NCI-H2171 (cell line): ENCODE measurements at regions not wholly inside any gene's neighbourhood (a gene's known extent, or its start where the extent isn't known, plus 50 kb on each side); places are given as distances from the start of the nearest gene placed in this dataset.

Experiments used
- DNase-seq: peaks from one replicate; lab custom pipeline; 2025; lab: John Stamatoyannopoulos, UW

GRCh38 chr2:215691346-215691745 lies 255.5 kb upstream of the FN1 start:
- no peak for DNase-seq

DNA sequence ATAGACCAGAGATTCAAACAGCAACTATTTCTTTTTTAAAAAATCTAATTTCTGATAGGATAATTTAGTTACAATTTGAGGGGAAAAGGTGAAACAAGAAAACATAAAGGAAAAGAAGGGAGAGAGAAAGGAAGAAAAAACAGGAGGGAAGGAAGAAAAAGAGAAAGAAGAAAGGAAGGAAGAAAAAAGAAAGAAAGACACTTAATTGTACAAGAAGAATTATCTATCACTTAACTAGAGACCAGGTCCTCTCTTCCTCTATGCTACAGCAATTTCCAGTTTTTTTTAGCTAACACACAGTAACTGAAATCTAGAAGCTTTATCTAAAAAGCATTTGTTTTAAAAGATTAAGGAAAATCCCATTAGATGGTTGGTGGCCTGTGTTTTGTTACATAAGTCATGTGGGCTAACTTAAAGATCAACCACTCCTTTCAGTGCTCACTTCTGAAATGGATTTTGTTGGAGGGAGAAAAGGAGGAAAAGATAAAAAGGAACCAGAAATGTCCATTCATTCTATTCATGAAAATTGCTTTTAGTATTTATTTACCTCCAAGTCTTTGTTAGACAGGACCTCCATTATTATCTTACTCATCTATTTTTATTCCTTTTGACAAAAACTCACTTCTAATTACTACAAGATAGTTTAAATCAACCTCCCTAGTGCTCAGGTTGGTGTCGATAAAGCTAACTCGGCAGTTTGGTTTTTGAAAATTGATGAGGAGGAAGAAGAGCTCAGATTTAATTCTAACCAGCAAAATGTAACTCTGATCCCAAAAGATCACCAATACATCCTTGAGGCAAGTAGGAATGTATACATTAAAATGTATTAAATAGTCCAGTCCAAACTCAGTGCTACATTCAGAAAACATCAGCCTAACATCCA lies 251.5 kb upstream of the FN1 start:
- no peak for DNase-seq

- no peak for DNase-seq
Measured at GRCh38 chr2:215685238-215685990, 249.5 kb upstream of the FN1 start.

DNA sequence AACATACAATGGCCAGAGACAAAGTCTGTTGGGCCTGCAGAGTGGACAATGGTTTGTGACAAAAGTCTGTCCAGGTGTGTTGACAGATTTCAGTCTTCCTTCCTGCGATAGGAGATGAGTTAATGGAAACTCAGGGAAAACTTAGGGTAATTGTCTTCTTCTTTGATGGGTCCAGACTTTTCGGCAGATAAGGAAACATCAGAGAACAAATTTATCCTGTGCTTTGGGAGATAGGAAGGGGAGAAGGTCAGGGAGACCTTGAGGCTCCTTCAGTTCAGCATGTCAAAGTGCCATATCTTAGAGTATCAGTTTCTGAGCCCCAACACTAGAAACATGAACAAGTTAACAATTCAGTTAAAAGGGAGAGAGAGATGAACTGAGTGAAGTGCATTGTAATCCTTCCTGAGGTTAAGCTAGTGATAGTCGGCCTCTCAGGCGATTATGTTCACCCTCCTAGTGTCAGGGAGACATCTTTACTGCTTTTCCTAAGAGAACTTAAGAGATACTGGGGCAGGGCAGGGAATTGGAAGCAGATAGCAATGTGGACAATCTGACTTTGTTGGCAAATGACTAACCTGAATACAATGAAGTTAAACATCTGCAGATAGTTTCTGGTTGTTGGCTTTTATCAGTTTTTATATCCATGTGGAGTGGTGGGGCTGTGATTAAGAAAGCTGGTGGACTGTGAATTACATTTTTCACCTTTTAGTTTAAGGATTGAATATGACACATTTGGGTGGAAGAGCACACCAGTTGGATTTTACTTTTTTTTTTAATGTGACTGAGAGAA lies 248.8 kb upstream of the FN1 start:
- no peak for DNase-seq

DNA sequence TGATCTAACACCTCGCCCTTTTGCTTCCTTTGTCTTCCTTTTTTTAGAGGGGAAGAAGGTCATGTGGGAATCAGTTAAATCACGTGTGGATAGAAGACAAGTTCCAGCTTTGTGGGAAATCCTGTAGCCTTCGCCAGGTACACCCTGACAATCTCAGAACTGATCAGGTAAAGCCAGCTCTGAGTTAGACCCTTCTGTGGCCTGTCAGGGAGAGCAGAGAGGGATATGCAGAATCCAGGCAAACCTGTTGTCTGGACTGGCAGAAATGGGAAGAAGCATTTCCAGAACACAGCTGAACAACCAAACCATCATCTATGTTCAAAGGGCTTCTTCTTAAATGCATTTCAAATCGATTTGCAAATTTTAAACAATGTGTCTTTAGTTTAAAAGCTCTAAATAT lies 247.4 kb upstream of the FN1 start:
- no peak for DNase-seq

GRCh38 chr2:215681799-215682596 lies 246.1 kb upstream of the FN1 start:
- DNase-seq = no peak

GRCh38 chr2:215680605-215681598 lies 245.0 kb upstream of the FN1 start:
- DNase-seq = no peak

DNA sequence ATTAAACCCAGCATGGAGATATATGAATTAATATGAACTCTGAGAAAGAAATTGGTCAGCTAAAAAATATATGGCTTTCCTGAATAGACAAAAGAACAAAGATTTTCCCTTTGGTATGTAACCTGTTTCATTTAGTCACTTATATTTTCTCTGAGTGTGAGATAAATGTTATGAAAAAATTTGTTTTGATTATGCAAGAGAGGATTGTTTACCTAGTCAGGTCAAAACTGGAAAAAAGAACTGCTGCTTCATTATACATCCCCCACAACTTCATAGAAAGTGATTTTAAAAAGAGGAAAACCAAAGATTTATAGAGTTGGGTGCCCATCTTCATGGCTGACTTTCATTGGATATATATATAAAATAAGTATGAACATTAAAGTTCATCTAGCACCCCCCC lies 242.2 kb upstream of the FN1 start:
- no peak for DNase-seq

GRCh38 chr2:215677481-215677880 lies 241.6 kb upstream of the FN1 start:
- no peak for DNase-seq

- DNase-seq = no peak
Measured at GRCh38 chr2:215672406-215672805, 236.5 kb upstream of the FN1 start.

GRCh38 chr2:215671691-215672090 lies 235.8 kb upstream of the FN1 start:
- DNase-seq = no peak

DNA sequence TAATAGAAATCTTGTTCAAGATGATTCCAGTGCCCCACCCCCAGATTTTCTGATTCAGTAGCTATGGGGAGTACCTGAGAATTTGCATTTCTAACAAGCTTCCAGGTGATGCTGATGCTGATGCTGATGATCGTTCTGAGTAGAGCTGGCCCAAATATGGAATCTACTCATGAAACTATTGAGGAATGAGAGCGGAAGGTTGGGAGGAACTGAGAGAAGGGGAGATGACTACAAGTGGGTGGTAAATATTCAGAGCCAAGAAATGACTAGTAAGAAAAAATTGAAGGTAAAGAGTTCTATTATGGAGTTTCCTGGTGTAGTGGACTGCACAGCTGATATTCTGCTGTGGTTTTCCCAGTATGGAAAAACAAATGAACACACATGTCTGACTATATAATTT lies 235.4 kb upstream of the FN1 start:
- no peak for DNase-seq

GRCh38 chr2:215670396-215670795 lies 234.5 kb upstream of the FN1 start:
- DNase-seq = no peak

GRCh38 chr2:215668378-215668775 lies 232.5 kb upstream of the FN1 start:
- DNase-seq = no peak

DNA sequence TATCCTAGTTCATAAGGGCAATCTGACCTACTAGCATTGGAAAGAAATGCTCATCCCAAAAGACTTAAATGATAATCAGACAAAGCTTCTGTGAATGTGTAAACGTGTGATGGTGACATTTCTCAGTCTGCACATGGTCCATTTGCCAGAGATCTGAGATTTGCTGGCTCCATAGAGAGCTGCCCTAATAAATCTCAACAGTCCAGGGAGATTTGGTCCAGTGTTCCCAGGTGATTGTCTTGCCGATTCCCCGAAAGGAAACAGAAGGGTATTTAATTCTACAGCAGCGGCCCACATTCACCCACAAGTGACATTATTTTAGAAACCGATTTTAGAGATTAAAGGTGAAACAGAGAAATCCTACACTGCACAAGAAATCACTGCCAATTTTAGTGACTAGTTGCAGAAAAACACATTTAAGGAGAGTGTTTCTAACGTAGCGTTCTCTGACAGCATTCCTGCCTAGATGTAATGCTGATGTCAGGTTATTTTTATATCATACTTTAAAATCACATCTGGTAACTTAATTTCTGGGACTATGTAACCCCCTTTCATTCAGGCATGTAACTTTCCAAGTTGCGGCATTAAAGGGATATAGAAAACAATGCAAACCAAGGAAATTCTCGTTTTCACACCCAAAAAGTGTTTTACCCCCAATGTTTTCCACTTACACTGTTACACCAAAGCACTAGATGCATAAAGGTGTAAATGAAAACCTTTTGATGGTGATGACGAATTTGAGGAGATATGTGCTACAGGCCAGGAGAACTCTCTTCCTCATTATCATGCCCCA lies 231.9 kb upstream of the FN1 start:
- DNase-seq = no peak

GRCh38 chr2:215664847-215665525 lies 229.1 kb upstream of the FN1 start:
- DNase-seq = no peak

DNA sequence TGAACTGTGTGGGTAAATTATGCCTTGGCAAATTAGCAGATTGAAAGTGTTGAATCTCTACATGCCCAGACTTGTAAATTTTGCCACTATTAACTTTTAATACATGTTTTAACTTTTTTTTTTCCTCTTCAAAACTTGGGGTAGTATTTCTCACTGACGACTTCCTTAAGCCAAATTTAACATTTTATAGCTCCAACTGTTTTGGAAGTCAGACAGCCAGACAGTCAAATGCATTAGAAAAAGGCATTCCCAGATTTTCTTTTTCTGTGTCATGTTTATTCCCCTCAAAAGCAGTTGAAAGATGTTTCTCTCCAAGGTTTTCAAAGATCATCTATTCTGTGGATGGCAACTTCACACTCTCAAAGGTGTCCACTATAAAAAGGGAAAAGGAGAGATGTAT lies 226.8 kb upstream of the FN1 start:
- no peak for DNase-seq

DNA sequence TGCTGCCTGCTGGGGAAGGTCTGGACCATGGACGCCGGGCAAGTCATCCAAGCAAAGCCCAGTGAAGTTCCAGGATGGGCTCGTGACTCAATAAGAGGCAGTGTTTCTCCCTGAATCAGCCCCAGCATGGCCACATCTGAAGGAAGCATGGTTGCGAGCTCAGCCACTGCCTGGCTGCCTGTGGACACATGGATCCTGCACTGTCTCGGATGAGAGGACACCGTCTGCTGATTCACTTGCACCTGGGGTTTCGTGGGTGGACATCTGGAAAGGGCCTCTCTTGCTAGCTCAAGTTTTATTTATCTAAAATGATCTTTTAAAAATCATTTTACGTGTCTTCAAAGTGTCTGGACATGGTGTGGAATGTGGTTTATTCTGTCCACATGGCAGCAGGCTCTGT lies 224.8 kb upstream of the FN1 start:
- no peak for DNase-seq

- no peak for DNase-seq
Measured at GRCh38 chr2:215659650-215660049, 223.8 kb upstream of the FN1 start.
